GM12878 (cell line): ENCODE measurements at regions not wholly inside any gene's neighbourhood (a gene's known extent, or its start where the extent isn't known, plus 50 kb on each side); places are given as distances from the start of the nearest gene placed in this dataset.

Experiments used
- ATAC-seq: fragments of 200-7000 bp; cut with Tn5 transposase; 3 replicates; pipeline ENCODE4 v1.9.1; 2020; ENCODE audit warnings: mild to moderate bottlenecking, moderate library complexity
- BruUV-seq: library from RNA; stranded (reverse); fragments of 400-500 nt; replicated peaks from 2 replicates; lab custom pipeline; 2021; lab: Mats Ljungman, UMichigan
- CTCF ChIA-PET: fragments of 300-600 bp; sonication (Branson Sonifier 250); formaldehyde crosslinking; extraction: SDS; loops from one replicate; lab custom pipeline; 2021; ENCODE audit warnings: inconsistent platforms; lab: Yijun Ruan, JAX
- POLR2A ChIA-PET: fragments of 350-600 bp; formaldehyde crosslinking; extraction: SDS; loops from one replicate; lab custom pipeline; 2021; ENCODE audit warnings: inconsistent platforms; lab: Charles Lee
- RAD21 ChIA-PET: fragments of 300-600 bp; sonication (Branson Sonifier 250); formaldehyde crosslinking; loops from one replicate; lab custom pipeline; 2023; ENCODE audit warnings: antibody characterized with exemption; ENCODE audit not compliant: unreplicated experiment; lab: Charles Lee
- SMC1A ChIA-PET: fragments of 300-600 bp; sonication (Branson Sonifier 250); formaldehyde crosslinking; loops from one replicate; lab custom pipeline; 2023; ENCODE audit not compliant: unreplicated experiment, uncharacterized antibody; lab: Charles Lee
- DNase-seq: peaks from one replicate; pipeline ENCODE4 v3.0.0-alpha.2; 2011; ENCODE audit warnings: low read depth, low spot score
- FAIRE-seq: peaks from 3 replicates; lab custom pipeline; 2011; peaks lifted over from hg19 to GRCh38; lab: Jason Lieb, UNC
- H2AFZ ChIP-seq: 2 replicates; pipeline ENCODE4 v1.6.0; 2011; ENCODE audit warnings: low read depth, low read length, control low read depth; ENCODE audit not compliant: control insufficient read depth
- H3K27ac ChIP-seq: 2 replicates; pipeline ENCODE4 v1.5.1; 2011; ENCODE audit warnings: control low read depth; ENCODE audit not compliant: control insufficient read depth, insufficient read depth
- H3K27me3 ChIP-seq, 2 experiments: replicated peaks in 1 of 2; 2 replicates each; pipeline versions ENCODE4 v1.6.0 to v1.6.1; 2011; ENCODE audit warnings: low read length in 1 of 2; ENCODE audit not compliant: control insufficient read depth in 2 of 2, insufficient read depth in 2 of 2
- H3K36me3 ChIP-seq, 2 experiments: 2 replicates each; pipeline ENCODE4 v1.5.1; 2011; ENCODE audit warnings: low read length in 1 of 2; ENCODE audit not compliant: control insufficient read depth in 2 of 2, insufficient read depth in 2 of 2
- H3K4me1 ChIP-seq: 2 replicates; pipeline ENCODE4 v1.6.1; 2011; ENCODE audit warnings: mild to moderate bottlenecking, low read length, moderate library complexity, mixed read lengths; ENCODE audit not compliant: control insufficient read depth, insufficient read depth
- H3K4me2 ChIP-seq: 2 replicates; pipeline ENCODE4 v1.6.0; 2011; ENCODE audit warnings: control low read depth; ENCODE audit not compliant: control insufficient read depth, insufficient read depth
- H3K4me3 ChIP-seq: fragments of 200-600 bp; sonication (generic); 2 replicates; pipeline ENCODE4 v1.5.1; 2016
- H3K79me2 ChIP-seq: 2 replicates; pipeline ENCODE4 v1.6.0; 2011; ENCODE audit warnings: low read length; ENCODE audit not compliant: control insufficient read depth, insufficient read depth
- H3K9ac ChIP-seq: 2 replicates; pipeline ENCODE4 v1.8.0; 2011; ENCODE audit warnings: low read length, control low read depth, mixed read lengths; ENCODE audit not compliant: control insufficient read depth, insufficient read depth
- H3K9me3 ChIP-seq: replicated peaks from 3 replicates; pipeline ENCODE4 v1.5.1; 2011; ENCODE audit warnings: mild to moderate bottlenecking, low read length; ENCODE audit not compliant: control insufficient read depth, insufficient read depth
- H4K20me1 ChIP-seq: 2 replicates; pipeline ENCODE4 v1.6.0; 2011; ENCODE audit not compliant: control insufficient read depth, insufficient read depth
- BRCA1 ChIP-seq: IDR thresholded peaks from 2 replicates; pipeline ENCODE4 v1.6.1; 2011; ENCODE audit warnings: low read depth, low read length, improper control_type of control experiment
- EP300 ChIP-seq, 2 experiments: fragments of 150-350 bp in 1 of 2; IDR thresholded peaks; 2 replicates each; pipeline ENCODE4 v1.6.1; 2011 to 2012; ENCODE audit warnings: low read depth in 2 of 2, low read length in 2 of 2, borderline replicate concordance in 1 of 2, improper control_type of control experiment in 1 of 2, inconsistent platforms in 1 of 2; ENCODE audit not compliant: control insufficient read depth in 1 of 2
- LARP7 ChIP-seq: fragments of 450-650 bp; IDR thresholded peaks from 2 replicates; pipeline ENCODE4 v1.6.1; 2017; ENCODE audit warnings: mild to moderate bottlenecking
- MEF2A ChIP-seq: IDR thresholded peaks from 2 replicates; pipeline ENCODE4 v1.6.1; 2011; ENCODE audit warnings: low read depth, mild to moderate bottlenecking, low read length, moderate library complexity; ENCODE audit not compliant: insufficient read depth
- TBL1XR1 ChIP-seq: IDR thresholded peaks from 2 replicates; pipeline ENCODE4 v1.6.1; 2012; ENCODE audit warnings: low read depth, low read length, improper control_type of control experiment
- WGBS: methylation state at CpG from one replicate; pipeline ENCODE4 v1.1.6; 2016; ENCODE audit warnings: low lambda C conversion rate; ENCODE audit not compliant: insufficient replicate concordance, insufficient coverage; ENCODE audit errors: missing lambda C conversion rate; 5-methylcytosine and 5-hydroxymethylcytosine counted together
- in situ Hi-C: fragments of 300-500 bp; cut with MboI; formaldehyde crosslinking; loops from 9 replicates; pipeline ENCODE4 v1.14.3; 2018; ENCODE audit warnings: mixed read lengths
- intact Hi-C: fragments of 100-400 bp; cut with micrococcal nuclease; formaldehyde crosslinking; loops from one replicate; pipeline ENCODE4 v1.14.2; 2022; ENCODE audit not compliant: unreplicated experiment
- TF ChIP-seq, protein P1 (sequence below): fragments of 450-650 bp; conservative IDR thresholded peaks from 2 replicates; pipeline ENCODE4 v1.6.1; 2017; ENCODE audit warnings: mild to moderate bottlenecking, moderate library complexity
- TF ChIP-seq, protein P2 (sequence below): fragments of 450-650 bp; IDR thresholded peaks from 2 replicates; pipeline ENCODE4 v1.6.1; 2017; ENCODE audit warnings: mild to moderate bottlenecking, moderate library complexity
- TF ChIP-seq, protein P3 (sequence below): IDR thresholded peaks from 2 replicates; pipeline ENCODE4 v1.6.1; 2011; ENCODE audit warnings: low read depth, low read length, improper control_type of control experiment, borderline replicate concordance

DNA sequence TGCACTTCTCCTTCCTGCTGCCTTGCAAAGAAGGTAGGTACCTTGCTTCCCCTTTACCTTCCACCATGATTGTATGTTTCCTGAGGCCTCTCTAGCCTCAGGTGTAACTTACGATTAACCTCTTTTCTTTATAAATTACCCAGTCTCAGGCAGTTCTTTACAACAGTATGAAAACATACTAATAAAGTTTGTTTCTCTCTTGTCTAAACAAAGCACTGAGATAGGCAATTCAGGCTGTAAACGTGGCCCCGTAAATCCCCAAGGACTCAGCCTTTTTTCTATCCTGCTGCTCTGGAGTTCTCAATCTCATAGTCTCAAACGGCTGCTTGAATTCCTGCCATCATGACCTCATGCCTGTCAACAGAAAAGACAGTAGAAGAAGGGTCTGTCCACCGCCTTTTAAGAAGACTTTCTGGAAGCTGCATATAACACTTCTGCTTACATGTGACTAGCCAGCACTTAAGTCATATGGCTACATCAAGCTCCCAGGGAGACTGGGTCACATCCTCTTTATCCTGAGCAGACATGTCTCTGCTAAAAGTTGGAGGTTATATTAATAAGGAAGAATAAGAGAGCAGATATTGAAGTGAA, 257.8 kb downstream of the EBLN2 start (continued):
- TF ChIP-seq EP300 (IDR thresholded peaks at IDR 0.05; ENCODE audit: borderline replicate concordance in 1 of 2, control insufficient read depth in 1 of 2, low read depth in 2 of 2, low read length in 2 of 2) (no peak), LARP7 (no peak)

DNA sequence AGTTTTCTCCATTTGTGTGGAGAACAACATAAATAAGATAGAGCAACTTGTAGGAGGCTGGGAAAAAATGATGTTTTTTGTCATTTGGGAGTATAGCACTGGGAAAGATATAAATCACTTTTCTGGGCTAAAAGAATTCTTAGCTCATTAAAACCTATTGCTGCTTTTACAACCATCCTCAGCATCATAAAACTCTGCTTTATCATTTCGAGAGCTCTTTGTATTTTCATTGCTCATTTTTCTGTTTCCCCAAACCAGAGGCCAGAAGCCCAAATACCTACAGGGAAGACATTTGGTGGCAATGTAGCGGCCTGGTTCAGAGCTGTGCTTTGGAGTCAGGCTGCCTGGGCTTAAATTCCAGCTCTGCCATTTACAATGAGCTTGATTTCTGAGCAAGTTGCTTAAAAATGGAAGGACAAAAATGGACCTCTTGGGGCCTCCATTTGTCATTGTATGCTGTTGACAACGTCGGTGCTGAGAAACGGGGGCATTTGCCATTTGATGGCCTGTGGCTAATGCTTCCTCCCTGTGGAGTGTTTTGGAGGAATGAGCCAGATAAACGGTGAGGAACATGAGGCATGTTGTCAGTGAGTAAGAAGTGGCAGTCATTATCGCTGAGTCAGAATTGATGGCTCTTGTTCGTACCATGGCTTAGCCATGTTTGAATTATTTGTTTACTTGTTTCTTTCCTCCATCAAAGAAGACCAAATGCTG, 260.0 kb downstream of the EBLN2 start:
- Histone ChIP-seq H3K27me3 (peaks cover 0 to 3% of the 10 kb centered on the region in 2 experiments; a peak in 1 of 4 replicates), H3K4me1 (no peaks in the 10 kb centered on the region), H4K20me1 (no peaks in the 10 kb centered on the region), H3K9me3 (no peaks in the 10 kb centered on the region), H3K36me3 (no peaks in the 10 kb centered on the region), H3K9ac (no peak overlapping the region), H3K27ac (no peak overlapping the region), H3K79me2 (no peaks in the 10 kb centered on the region), H3K4me3 (no peak overlapping the region), H3K4me2 (no peak overlapping the region), H2AFZ (no peak overlapping the region)
- ChIA-PET POLR2A (no interaction called here), CTCF (no interaction called here), SMC1A (no interaction called here), RAD21 (no interaction called here)
- no TSS peak for BruUV-seq
- no peak for DNase-seq
- FAIRE-seq: no peak
- TF ChIP-seq MEF2A (no peak), EP300 (IDR thresholded peaks at IDR 0.05; ENCODE audit: borderline replicate concordance in 1 of 2, control insufficient read depth in 1 of 2, low read depth in 2 of 2, low read length in 2 of 2) (no peak), BRCA1 (no peak), TBL1XR1 (no peak)
- TF ChIP-seq, protein P1, sequence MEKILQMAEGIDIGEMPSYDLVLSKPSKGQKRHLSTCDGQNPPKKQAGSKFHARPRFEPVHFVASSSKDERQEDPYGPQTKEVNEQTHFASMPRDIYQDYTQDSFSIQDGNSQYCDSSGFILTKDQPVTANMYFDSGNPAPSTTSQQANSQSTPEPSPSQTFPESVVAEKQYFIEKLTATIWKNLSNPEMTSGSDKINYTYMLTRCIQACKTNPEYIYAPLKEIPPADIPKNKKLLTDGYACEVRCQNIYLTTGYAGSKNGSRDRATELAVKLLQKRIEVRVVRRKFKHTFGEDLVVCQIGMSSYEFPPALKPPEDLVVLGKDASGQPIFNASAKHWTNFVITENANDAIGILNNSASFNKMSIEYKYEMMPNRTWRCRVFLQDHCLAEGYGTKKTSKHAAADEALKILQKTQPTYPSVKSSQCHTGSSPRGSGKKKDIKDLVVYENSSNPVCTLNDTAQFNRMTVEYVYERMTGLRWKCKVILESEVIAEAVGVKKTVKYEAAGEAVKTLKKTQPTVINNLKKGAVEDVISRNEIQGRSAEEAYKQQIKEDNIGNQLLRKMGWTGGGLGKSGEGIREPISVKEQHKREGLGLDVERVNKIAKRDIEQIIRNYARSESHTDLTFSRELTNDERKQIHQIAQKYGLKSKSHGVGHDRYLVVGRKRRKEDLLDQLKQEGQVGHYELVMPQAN: no peak
- TF ChIP-seq, protein P2, sequence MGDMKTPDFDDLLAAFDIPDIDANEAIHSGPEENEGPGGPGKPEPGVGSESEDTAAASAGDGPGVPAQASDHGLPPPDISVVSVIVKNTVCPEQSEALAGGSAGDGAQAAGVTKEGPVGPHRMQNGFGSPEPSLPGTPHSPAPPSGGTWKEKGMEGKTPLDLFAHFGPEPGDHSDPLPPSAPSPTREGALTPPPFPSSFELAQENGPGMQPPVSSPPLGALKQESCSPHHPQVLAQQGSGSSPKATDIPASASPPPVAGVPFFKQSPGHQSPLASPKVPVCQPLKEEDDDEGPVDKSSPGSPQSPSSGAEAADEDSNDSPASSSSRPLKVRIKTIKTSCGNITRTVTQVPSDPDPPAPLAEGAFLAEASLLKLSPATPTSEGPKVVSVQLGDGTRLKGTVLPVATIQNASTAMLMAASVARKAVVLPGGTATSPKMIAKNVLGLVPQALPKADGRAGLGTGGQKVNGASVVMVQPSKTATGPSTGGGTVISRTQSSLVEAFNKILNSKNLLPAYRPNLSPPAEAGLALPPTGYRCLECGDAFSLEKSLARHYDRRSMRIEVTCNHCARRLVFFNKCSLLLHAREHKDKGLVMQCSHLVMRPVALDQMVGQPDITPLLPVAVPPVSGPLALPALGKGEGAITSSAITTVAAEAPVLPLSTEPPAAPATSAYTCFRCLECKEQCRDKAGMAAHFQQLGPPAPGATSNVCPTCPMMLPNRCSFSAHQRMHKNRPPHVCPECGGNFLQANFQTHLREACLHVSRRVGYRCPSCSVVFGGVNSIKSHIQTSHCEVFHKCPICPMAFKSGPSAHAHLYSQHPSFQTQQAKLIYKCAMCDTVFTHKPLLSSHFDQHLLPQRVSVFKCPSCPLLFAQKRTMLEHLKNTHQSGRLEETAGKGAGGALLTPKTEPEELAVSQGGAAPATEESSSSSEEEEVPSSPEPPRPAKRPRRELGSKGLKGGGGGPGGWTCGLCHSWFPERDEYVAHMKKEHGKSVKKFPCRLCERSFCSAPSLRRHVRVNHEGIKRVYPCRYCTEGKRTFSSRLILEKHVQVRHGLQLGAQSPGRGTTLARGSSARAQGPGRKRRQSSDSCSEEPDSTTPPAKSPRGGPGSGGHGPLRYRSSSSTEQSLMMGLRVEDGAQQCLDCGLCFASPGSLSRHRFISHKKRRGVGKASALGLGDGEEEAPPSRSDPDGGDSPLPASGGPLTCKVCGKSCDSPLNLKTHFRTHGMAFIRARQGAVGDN: no peak
- TF ChIP-seq, protein P3, sequence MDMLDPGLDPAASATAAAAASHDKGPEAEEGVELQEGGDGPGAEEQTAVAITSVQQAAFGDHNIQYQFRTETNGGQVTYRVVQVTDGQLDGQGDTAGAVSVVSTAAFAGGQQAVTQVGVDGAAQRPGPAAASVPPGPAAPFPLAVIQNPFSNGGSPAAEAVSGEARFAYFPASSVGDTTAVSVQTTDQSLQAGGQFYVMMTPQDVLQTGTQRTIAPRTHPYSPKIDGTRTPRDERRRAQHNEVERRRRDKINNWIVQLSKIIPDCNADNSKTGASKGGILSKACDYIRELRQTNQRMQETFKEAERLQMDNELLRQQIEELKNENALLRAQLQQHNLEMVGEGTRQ: no peak
- ATAC-seq: no peak
- in situ Hi-C loops: no loop called here
- intact Hi-C loops: no loop called here
- 43% methylated on average over 8 of the region's 8 CpGs for WGBS
